IMR-90 (cell line): ENCODE measurements at regions not wholly inside any gene's neighbourhood (a gene's known extent, or its start where the extent isn't known, plus 50 kb on each side); places are given as distances from the start of the nearest gene placed in this dataset.

ENCODE experiments used
- BHLHE40 ChIP-seq: fragments of 150-350 bp; IDR thresholded peaks from 2 replicates; pipeline ENCODE4 v1.6.1; 2016; ENCODE audit warnings: mild to moderate bottlenecking, low read depth, low read length
- CEBPB ChIP-seq: IDR thresholded peaks from 2 replicates; pipeline ENCODE4 v1.6.1; 2012; ENCODE audit warnings: low read depth, low read length, improper control_type of control experiment
- CTCF ChIP-seq: conservative IDR thresholded peaks from 2 replicates; pipeline ENCODE4 v1.5.1; 2012; ENCODE audit warnings: mild to moderate bottlenecking, low read depth, low read length, improper control_type of control experiment
- ELK1 ChIP-seq: fragments of 150-350 bp; IDR thresholded peaks from 2 replicates; pipeline ENCODE4 v1.6.1; 2016; ENCODE audit warnings: low read depth, mild to moderate bottlenecking, low read length, moderate library complexity, borderline replicate concordance
- FOS ChIP-seq: fragments of 150-350 bp; IDR thresholded peaks from 2 replicates; pipeline ENCODE4 v1.6.1; 2016; ENCODE audit warnings: low read depth, low read length
- MAZ ChIP-seq: IDR thresholded peaks from 2 replicates; pipeline ENCODE4 v1.6.1; 2012; ENCODE audit warnings: low read depth, mild to moderate bottlenecking, low read length, improper control_type of control experiment, moderate library complexity, borderline replicate concordance
- MXI1 ChIP-seq: IDR thresholded peaks from 2 replicates; pipeline ENCODE4 v1.6.1; 2012; ENCODE audit warnings: low read depth, mild to moderate bottlenecking, low read length, moderate library complexity, borderline replicate concordance
- POLR2A ChIP-seq: IDR thresholded peaks from 2 replicates; pipeline ENCODE4 v1.6.1; 2012; ENCODE audit warnings: mild to moderate bottlenecking, low read depth, low read length
- RAD21 ChIP-seq: IDR thresholded peaks from 2 replicates; pipeline ENCODE4 v1.6.1; 2012; ENCODE audit warnings: low read length, improper control_type of control experiment
- RCOR1 ChIP-seq: IDR thresholded peaks from 2 replicates; pipeline ENCODE4 v1.6.1; 2012; ENCODE audit warnings: mild to moderate bottlenecking, low read length, improper control_type of control experiment; ENCODE audit not compliant: insufficient replicate concordance
- RFX5 ChIP-seq: IDR thresholded peaks from 2 replicates; pipeline ENCODE4 v1.8.0; 2012; ENCODE audit warnings: low read depth, mild to moderate bottlenecking, low read length, moderate library complexity
- SMC3 ChIP-seq: fragments of 150-350 bp; IDR thresholded peaks from 2 replicates; pipeline ENCODE4 v1.6.1; 2016; ENCODE audit warnings: low read depth, mild to moderate bottlenecking, antibody characterized with exemption, low read length, moderate library complexity
- USF2 ChIP-seq: fragments of 150-350 bp; IDR thresholded peaks from 2 replicates; pipeline ENCODE4 v1.6.1; 2017; ENCODE audit warnings: mild to moderate bottlenecking, antibody characterized with exemption, low read length, low read depth

GRCh38 chr10:30709229-30709628 lies 79.7 kb upstream of the LYZL2 start:
- TF ChIP-seq POLR2A: no peak
- no peak for TF ChIP-seq CTCF
- no peak for TF ChIP-seq CEBPB
- no peak for TF ChIP-seq FOS
- no peak for TF ChIP-seq SMC3
- no peak for TF ChIP-seq RCOR1
- TF ChIP-seq RAD21: no peak
- no peak for TF ChIP-seq MXI1
- TF ChIP-seq USF2: no peak
- no peak for TF ChIP-seq ELK1
- no peak for TF ChIP-seq BHLHE40
- no peak for TF ChIP-seq MAZ
- TF ChIP-seq RFX5: no peak
